ENCODE measurements at regions not wholly inside any gene's neighbourhood (a gene's known extent, or its start where the extent isn't known, plus 50 kb on each side); places are given as distances from the start of the nearest gene placed in this dataset.

DNA sequence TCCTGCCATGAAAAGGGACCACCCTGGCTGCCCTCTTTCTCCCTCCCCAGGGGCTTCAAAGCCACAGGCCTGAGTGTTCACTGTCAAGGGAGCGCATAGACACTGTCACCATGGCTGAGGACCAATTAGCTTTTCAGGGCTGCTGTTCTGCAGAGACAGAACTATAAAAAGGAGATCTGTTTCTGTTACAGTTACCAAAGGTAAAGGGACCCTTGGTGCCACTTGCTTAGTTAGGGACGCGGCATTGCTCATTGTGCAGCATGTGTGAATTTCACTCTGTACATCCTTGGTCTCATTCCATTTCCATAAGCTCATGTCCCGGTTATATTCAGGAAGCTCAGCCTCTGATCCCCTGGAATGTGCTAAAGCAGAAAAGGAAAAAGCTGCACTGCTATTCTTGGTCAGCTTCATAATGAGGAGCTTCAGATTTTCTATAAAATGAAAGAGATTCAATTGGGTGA lies 55.5 kb upstream of the RNF152 start:
- TF ChIP-seq CTCF (IDR thresholded peaks at IDR 0.05) (no peak), POLR2A (IDR thresholded peaks at IDR 0.05) (no peak)
